NCI-H1436 (cell line): ENCODE measurements at regions not wholly inside any gene's neighbourhood (a gene's known extent, or its start where the extent isn't known, plus 50 kb on each side); places are given as distances from the start of the nearest gene placed in this dataset.

ENCODE experiments used
- DNase-seq: peaks from one replicate; lab custom pipeline; 2025; lab: John Stamatoyannopoulos, UW

- DNase-seq: peak; percentile 42
These were observed 366.3 kb upstream of the ESRRG start for GRCh38 chr1:217089361-217090014.

GRCh38 chr1:217088521-217089284 lies 365.5 kb upstream of the ESRRG start:
- no peak for DNase-seq

DNA sequence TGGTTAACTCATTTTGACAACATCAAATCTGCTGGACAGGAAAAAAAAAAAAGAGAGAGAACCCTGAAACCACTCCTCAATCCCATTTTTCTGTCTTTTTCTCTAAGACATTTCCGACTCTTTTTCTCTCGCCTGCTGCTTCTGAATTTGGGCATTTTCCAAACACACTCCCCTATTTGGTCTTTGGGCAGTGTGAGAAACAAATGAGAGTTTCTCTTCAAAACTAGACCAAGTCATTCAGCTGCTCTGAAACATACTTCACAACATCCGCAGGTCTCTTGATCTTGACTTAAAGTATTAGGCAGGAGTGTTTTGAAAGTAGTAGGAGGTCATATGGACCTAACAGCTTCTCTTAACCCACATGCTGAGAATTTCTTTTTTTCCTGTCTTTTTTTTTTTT lies 364.8 kb upstream of the ESRRG start:
- no peak for DNase-seq

DNA sequence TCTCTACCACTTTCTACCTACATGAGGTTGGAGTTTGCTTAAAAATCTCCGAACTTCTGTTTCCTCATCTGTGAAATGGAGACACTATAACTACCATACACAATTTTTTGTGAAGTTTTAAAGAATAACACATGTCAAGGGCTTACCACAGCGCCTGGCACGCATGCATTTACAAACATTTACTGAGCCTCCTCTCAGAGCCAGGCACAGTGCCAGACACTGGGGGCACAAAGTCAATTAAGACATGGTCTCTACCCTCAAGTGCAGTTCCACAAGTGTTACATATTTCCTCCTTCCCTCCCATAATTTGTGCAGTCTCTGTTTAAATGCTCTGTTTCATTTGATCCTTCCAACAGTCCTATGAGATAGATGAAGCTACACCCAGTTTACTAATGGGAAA lies 356.4 kb upstream of the ESRRG start:
- DNase-seq: no peak

DNA sequence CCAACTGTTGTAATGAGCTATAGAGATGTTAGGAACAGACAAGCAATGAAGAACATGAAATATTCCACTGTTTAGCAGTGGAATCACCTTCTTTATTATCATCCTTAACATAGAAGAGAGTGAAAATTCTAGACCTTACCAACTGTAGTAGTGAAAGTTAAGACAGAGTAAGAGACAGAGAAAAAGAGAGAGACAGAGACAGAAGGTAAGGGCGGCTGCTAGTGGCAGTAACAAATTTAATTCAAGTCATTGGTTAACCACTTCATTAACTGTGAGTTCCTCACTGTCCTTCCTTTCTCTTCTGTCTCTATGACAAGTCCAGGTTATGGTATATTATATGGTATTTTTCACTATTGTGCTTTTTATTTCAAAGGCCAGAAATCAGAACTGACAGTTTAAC lies 355.7 kb upstream of the ESRRG start:
- DNase-seq: no peak

DNA sequence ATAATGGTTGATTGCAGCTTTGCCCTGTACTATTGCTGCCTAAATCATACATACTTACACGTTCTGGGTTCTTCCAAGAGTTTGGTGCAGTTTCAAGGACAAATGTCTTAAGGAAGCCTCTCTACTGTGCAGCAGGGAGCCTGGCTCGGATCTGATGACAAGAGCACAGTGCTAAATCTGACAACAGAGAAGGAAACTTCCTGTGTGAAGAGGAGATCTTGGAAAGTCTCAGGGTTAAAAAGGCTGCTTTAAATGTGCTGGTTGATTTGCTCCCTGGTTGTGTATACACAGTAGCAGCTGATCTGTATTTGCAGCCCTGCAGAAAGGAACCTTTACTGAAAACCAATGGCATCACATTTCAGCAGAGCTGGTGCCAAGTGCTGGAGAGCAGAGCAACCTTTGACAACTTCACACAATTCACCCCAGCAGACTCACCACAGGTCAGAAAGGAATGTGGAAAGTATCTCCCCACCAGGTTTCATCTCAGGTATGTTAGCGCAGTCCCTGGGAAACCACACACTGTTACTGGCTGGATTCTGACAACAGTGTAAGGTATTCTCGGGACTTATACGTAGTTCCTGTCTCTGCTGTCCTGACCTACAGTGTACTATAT lies 355.0 kb upstream of the ESRRG start:
- DNase-seq: no peak

GRCh38 chr1:217077426-217077825 lies 354.2 kb upstream of the ESRRG start:
- DNase-seq: no peak

DNA sequence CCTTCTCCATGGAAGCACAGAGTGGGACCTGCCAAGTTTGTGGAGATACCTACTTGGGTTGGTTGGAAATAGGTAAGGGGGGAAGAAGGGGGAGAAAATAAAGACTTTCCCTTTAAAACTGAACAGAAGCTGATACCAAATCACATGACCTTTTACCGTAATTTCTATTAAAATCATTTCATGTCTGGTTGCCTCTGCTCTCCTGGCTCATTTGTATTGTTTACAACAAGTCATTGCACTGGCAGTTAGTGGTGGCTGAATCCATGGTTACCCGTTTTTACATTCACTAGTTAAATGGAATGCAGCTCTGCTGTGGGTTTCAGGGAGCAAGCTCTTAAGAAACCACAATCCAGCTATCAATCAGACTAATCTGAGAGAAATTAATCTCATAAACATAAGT lies 353.7 kb upstream of the ESRRG start:
- peak; percentile 13 for DNase-seq

DNA sequence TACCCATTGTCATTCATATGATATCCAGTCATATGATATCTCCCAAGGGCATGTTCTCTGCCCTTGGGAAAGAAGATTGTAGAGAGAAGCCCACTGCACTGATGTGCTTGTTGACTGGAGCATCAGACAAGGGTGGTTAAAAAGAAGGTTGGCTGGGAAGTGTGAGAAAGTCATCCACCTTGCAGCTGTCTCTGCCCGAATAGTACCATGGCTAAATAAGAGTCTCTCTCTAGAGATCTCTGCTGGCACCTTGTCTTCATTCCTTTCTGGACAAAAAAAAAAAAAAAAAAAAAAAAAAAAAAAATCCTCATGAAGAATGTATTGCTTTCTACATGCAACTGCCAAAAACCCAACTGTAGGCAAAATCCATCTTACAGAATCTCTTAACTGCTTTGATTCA lies 349.7 kb upstream of the ESRRG start:
- no peak for DNase-seq

- DNase-seq: no peak
These were observed 344.4 kb upstream of the ESRRG start for GRCh38 chr1:217067642-217068041.

- no peak for DNase-seq
These were observed 343.6 kb upstream of the ESRRG start for GRCh38 chr1:217066794-217067193.

DNA sequence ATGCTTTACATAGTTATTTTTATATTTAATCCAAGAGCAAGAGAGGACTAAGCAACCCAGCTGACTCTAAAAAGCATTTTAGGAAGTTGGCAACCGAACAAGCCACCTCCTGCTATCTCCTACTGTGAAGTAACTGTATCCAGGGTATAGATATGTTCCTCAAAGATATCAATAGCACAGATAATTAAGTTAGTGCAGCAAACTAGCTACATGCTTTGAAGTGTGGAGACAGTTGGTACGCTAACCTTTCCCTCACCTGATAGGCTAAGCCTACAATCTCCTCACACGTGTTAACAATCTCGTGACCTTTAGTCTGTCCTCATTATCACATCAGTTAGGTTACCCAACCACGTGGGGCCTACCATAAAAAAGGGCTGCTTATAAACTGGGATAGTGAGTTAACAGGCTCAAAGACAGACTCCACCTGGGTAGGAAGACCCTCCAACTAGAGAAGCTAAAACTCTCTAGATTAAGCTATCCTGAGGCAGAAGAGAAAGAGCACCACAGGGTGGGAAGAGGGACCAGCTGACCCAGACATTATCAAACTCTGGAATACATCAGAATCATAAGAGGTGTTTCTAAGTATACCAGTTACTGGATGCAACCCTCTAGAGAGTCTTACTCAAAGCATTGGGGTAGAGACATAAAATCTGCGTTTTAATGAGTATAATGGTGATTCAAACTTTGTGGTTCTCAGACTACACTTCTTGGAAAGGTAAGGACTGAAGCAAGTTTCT lies 340.1 kb upstream of the ESRRG start:
- no peak for DNase-seq

- DNase-seq: no peak
These were observed 339.4 kb upstream of the ESRRG start for GRCh38 chr1:217062586-217062985.

DNA sequence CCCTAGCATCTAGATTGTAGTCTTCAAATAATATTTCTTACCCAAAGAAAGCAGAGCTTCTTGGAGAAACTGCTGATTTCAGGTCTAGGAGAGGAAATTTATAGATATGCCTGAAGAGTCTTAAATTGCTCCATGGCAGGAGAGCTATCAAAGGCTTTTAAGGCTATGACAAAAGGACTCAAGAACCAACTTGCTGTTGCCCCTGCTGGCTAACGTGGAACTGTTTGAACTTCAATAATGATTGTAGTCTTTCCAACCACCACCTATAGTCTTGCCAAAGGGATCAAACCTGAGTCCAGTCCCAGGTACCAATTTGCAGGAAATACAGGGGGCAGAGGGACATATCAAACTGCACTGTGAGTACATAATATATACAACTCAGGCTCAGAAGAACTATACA lies 336.2 kb upstream of the ESRRG start:
- DNase-seq: no peak

- DNase-seq: no peak
These were observed 330.4 kb upstream of the ESRRG start for GRCh38 chr1:217053676-217054075.

GRCh38 chr1:217052626-217053025 lies 329.4 kb upstream of the ESRRG start:
- DNase-seq: no peak

DNA sequence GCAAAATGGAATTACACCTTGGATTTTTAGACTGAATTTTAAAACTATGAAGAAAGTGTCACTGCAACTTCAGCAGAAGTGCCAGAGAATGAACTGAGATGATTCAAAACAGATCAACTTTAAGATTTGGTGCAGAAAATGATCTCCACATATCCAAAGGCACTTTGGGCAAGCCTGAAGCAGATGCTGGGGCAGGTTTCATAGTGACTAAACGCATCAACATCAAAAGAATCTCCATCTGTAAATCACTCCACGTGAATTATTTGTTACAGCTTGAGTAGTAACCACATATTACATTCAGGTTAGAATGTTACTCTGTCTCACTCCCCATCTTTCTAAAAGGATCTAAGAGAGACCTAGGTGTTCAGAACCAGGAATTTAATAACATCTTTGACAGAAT lies 329.0 kb upstream of the ESRRG start:
- no peak for DNase-seq

DNA sequence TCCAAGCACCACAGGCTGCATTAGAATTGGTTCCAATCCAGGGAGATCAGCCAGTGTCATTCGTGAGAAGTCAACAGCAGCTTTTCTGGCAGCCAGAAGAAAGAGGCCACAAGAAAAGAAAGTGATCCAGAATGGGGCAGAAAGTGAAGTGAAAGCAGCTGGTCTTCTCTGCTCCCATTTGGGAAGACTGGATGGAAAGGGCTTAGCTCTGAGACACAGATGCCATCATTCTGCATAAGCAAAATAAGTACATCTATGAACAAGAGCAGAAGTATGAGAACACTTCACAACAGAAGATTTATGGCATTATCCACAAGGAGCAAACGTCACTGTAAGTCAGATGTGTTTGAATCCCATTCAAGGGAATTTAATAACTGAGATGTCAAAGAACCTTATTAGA lies 326.5 kb upstream of the ESRRG start:
- DNase-seq: no peak

DNA sequence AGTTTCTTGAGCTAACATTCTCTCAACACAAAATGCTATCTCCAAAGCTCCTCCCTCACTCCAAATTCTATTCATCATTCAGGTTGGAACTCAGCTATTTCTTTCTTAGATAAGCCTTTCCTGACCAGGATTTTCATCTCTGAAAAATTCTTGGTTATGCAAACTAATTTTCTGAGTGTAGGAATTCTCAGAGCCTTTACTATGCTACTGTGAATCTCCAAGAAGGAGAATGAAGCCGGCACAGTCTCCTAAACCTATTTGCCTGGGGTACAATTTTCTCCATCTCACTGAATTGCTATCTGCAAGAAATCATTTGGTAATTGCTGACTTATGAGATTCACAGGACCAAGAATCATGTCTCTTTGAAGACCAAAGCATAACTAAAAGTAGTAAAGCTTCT lies 325.9 kb upstream of the ESRRG start:
- DNase-seq: no peak

GRCh38 chr1:217048104-217048707 lies 325.0 kb upstream of the ESRRG start:
- no peak for DNase-seq

GRCh38 chr1:217040711-217041455 lies 317.7 kb upstream of the ESRRG start:
- DNase-seq: no peak

GRCh38 chr1:217039926-217040325 lies 316.7 kb upstream of the ESRRG start:
- no peak for DNase-seq
